ELF-1 (cell line): ENCODE measurements at regions not wholly inside any gene's neighbourhood (a gene's known extent, or its start where the extent isn't known, plus 50 kb on each side); places are given as distances from the start of the nearest gene placed in this dataset.

Experiments used
- DNase-seq: peaks from one replicate; pipeline ENCODE4 v3.0.0-alpha.2; 2016; ENCODE audit warnings: low read depth, low spot score

DNA sequence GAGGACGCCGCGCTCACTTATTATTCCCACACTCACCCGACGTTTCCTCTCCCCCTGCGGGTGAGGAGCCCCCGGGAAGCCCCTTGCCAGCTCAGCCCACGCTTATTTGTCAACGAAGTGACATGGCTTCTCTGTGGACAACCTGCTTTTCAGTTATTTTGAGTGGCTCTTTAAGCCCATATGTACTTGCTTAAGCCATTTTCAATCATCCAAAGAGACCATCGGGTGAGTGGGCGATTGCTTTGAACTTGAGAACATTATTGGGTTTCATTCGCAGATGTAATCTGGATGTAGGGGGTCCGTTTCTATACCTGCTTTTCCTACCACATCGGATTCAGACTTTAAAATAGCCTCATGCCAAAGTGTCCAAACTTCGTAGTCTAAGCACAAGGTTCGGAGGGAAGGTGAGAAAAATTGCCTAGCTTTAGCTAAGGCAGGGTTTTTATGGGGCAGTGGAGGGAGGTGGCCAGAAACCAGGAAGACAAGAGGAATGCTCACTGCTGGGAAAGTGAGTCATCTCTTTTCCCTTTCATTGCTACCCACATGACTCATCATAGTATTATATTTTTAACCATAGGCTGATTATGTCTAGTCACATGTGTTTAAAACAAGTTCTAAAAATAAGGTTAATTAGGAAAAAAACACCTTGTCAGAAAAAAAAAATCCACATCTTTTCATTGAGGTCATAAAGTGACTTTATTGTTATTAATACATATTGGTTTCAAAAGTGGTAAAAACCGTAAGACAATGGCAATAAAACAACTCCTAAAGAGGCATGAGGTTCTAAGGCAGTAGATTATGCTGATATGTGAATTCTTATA lies 773.1 kb upstream of the NR2F2 start:
- peak; percentile 17 for DNase-seq

DNA sequence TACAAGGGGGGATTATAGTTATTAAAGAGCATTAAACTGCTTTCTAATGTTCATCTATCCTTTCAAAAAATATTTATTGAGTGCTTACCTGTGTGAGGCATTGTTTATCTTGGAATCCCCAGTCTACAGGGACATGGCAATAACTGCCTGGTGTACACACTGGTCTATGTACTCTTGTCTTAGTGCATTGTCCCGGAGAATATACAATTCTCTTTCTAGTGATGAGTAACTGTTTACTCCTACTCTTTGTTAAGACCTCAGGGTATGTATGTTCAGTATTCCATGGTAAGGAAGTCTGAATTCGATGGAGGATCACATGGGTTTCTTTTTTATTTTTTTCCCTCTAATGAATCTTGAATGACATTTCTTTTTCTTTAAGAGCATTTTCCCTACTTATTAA lies 772.4 kb upstream of the NR2F2 start:
- DNase-seq: no peak

DNA sequence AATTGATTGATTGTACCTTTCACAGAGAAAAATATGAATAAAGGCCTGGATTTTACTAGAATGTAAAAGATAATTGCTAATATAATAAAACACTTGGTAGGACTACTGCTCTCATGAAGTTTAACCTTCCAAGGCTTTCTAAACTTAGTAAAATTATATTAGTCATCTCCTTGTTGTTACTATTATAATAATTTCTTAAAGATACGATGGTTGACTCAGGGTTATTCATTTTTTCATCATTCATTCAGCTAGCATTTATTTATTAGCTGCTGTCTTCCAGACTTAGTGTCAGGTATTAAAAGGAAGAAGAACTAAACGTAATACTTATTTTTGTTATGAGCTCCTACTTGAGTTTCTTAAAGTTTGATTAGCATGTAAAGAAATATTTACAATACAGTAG lies 771.6 kb upstream of the NR2F2 start:
- no peak for DNase-seq

DNA sequence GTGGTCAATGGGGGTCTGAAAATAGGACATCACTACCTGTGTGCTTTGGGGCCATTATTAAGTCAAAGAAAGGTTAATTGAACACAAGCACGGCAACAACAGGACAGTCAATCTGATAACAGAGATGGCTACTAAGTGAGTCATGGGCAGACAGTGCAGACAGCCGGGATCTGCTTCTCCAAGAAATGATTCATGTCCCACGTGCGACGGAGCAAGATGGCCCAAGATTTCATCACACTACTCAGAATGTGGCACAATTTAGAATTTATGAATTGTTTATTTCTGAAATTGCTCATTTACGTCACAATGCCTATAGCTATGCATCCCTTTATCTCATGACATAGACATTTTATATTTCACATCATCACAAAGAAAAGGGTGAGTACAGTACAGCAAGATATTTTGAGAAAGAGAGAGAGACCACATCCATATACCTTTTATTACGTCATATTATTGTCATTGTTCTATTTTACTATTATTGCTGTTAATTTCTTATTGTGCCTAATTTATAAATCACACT lies 770.6 kb upstream of the NR2F2 start:
- DNase-seq: peak; percentile 28

DNA sequence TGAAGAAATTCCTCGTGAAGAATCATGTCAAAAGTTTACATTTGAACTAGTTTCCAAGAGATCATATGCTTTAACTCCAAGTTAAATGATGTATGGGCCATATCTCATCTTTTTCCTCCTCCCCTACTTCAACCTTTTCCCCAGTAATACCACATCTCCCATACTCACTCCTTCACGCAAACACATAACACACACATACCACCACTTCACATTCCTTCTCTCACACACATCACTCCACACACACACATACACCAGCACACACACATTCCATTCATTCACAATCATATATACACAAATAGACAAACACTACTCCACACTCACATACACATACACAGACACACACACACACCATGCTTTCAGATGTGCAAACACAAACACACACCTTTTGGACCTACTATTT lies 769.0 kb upstream of the NR2F2 start:
- DNase-seq: no peak

DNA sequence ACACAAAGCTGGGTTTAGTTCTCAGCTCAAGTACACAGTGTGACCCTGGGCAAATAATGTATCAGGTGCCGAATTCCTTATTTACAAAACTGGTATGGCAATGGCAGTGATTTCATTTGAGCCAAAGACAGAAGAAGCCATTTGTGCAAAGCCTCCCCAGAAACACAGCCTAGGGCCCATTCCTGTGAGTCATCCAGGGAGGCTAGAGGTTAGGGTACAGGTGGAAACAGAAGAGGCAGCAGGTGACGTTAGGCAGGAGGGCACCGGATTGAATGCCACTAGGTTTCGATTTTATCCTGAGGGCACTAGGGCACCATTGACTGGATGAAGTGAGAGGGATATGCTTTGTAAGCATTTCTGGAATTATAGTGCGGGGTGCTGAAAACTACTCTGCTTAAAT lies 766.9 kb upstream of the NR2F2 start:
- no peak for DNase-seq

DNA sequence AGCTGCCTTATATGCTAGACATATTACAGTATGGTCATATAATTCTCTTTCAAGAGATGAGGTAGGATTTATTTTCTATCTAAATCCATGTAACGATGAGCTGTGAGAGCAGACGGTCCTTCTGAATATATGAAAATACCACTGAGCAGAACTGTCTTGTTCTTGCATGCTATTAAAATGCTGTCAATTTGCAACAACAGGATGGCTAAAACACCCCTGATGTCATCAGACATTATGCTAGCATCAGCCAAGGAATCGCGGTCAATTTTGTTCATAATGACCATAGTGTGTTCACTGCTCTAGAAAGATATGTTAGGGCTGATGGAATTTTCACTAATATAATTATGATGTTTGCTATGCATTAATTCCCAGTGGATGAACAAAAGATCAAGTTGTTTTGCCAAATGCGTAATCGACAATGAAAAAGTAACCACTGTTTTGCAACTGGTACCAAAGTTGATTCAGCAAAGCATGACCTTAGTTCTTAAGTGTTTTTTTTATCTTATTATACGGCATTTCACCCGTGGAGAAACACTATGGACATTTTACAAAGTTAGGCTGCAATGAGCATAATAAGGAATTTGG lies 765.4 kb upstream of the NR2F2 start:
- no peak for DNase-seq

DNA sequence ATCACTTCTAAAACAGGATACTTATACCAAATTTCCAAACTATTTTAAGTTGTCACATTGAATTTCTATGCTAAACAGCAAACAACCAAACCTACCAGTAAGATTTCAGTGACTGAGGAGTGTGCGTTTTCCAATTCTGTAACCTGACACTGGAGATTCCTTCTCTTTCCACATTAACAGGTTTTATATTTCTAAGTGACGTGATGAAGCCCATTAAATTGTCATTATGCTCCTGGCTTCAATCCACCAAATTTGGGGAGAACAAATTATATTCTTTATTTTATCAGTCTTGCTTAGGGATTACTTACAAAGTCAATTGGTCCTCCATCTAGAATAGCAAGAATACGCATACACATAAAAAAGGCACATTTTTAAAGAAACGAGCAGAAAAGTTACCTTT lies 764.8 kb upstream of the NR2F2 start:
- DNase-seq: no peak

DNA sequence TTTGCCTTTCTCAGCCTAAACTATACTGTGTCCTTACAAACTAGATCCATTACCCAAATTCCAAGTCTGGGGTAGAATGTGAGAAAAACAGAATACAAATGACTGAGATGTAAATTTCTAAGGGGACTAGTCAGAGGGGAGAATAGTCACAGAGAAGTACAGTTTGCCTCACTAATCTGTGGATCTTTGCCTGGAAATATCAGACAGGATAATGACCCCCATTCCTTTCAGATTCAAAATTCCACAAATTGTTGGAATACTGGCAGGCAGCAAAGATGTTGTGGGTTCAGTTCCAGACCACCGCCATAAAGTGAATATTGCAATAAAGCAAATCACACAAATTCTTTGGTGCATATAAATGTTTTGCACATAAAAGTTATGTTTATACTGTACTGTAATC lies 762.8 kb upstream of the NR2F2 start:
- DNase-seq: no peak

DNA sequence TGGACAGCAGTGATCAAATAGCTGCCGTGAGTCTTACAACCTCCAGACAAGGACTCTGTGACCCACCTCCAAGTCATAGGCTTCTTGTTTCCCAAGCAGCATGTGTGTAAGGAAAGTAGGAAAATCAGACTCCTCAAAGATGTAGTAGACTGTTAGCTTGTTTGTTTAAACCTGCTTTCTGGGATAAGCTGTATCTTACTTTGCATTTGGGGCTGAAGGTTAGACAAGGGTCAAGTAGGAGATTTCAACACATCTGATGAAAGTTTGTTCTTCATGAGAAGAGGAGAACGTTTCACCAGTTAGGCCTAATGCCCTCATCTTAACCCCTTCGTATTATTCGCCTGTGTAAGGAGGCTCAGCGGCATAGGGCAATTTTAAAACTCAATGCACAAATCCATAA lies 756.4 kb upstream of the NR2F2 start:
- DNase-seq: no peak

DNA sequence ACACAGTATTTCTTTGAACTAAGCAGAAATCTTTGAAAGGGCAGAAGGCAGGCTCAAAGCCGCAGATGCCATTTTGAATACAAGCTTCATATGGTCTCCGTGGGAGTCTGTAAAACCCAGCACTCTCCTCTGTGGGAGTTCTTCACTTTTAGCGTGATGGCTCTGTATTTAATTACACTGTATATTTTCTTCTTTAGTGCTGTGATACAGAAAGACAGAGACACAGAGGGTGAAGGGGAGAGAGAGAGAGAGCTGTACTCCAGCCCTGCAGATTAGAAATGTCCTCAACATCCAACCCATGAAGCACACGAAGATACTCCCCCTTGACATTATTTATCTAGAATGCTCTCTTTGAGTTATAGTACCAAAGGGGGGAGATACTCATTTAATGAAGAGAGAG lies 752.6 kb upstream of the NR2F2 start:
- DNase-seq: no peak

DNA sequence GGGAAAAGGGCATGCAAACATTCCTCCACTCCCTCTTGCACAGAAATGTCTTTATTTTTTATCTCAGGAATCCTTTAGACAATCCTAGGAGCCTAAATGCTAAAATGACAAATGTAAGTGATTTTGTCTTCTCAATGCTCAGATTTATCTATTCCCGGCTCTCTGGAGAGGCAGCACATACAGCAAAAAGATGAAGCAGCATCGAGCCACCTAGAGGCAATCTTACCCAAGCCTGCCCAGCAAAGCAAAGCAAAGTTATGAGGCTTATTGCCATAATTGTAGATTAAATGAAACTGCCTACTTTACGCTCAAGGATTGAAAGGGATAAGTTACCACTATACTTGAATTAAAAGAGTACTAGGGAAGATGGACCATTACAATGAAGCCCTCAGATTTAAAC lies 750.4 kb upstream of the NR2F2 start:
- DNase-seq: no peak

DNA sequence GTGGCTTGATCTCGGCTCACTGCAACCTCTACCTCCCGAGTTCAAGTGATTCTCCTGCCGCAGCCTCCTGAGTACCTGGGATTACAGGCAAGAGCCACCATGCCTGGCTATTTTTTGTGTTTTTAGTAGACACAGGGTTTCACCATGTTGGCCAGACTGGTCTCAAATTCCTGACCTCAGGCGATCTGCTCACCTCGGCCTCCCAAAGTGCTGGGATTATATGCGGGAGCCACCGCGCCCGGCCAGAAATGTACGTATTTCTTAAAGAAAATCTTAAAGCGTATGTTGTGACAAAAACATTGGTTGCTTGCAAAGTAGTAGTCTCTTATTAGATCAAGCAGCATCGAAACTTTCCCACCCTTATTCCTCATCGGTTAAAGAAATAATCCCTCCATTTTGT lies 748.9 kb upstream of the NR2F2 start:
- DNase-seq: peak; percentile 7

DNA sequence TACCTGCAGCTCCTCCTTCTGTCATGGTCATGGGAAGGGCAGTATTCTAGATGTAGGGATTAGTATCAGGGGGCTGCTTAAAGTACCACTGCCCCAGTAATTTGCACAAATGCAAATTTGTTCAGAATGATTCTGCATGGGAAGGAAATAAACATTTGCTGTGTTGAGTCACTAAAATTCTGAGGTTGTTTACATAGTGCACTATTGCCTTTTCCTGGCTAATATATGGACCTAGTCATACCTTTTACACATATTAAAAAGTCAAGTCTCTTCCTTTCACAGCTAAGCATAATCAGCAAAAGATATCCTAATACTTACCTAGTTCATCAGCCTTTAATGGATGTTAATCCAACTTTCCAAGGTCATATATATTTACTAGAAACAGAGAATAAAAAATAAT lies 746.4 kb upstream of the NR2F2 start:
- no peak for DNase-seq

DNA sequence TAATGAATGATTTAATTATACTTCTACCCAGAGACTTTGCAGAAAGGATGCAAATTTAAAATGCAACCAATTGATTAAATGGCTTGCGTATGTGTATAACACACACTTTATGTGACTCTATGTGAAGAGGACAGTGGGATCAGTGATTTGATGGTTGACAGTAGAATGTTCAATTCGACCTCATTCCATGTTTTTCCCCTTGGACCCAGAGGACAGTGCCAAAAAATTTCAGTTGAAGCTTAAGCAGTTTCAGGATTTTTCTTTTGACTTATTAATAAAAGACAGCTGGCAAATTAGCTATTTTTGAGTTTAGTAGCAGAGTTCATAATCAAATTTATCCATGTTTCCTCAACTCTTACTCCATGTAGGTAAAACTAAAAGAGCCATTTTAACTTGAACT lies 742.4 kb upstream of the NR2F2 start:
- DNase-seq: no peak

DNA sequence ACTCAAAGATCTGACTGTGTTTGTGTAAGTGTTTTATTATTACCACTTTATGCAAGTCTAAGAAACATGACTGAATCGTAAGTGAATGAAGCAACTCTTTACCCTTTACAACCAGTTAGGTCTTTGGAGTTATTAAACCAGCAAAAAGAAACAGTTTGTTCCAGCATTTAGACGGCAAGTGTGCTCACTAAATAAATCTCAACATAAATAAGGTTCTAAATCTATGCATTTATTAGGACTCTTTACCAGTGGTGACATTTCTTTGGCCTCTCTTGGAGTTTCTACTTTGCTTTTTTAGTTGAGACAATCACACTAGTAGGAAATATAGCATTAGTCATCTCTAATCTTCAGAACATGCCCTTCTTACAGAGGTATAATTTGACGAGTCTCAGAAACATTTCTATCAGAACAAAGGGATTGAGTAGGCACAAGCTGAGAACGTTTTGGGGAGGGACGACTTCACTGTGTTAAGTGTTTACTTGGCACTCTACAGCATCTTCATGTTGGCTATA lies 739.9 kb upstream of the NR2F2 start:
- DNase-seq: no peak

DNA sequence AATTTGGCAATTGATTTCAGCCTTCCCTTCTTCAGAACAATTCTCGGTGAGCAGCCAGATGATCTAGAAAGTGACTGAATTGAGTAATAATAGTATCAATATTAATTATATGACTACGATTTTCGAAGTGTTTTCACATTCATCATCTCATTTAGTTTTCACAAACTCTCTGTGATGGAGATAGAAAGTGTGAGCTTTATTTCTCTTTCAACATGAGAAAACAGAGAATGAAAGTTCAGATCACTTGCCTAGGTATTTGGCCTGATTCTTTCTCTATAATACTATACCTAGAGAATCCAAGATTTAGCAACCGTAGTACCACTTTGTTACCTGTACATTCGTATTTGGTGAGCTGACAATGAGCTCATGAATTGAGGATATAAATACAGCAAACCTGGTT lies 739.2 kb upstream of the NR2F2 start:
- DNase-seq: no peak

DNA sequence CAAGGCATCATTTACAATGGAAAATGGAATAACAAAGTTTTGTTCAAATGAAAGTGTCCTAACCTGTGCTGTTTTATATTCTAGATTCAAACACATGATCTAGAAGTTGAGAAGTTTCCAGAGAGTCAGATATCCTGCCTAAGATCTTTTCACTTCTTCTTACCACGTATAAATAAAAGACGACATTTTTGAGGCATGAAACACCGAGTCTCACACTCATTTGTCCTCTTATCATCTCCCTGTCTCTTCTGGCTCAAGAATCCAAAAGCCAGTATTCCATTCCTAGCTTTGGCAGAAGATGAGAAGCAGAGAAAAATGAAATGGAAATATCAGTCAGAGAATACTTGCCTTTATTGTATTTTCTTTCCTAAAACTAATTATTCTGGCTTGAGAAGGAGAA lies 738.6 kb upstream of the NR2F2 start:
- no peak for DNase-seq

DNA sequence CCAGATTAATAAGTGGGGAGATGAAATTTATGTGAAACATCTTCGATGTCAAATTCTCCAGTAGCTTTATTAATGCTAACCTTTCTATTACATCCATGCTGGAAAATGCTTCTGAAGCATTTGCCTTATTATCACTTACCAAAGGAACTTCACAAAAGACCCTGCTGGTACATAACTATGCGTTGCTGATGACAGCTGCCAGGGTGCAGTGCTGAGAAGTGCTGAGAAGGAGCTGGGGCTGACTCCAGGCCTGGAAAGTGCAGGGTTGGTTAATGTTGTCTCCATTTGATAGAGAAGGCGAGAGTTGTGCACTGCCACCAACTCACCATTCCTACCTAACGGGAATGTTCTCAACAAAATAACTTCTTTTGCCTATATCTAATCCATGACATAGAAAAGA lies 736.0 kb upstream of the NR2F2 start:
- DNase-seq: no peak

DNA sequence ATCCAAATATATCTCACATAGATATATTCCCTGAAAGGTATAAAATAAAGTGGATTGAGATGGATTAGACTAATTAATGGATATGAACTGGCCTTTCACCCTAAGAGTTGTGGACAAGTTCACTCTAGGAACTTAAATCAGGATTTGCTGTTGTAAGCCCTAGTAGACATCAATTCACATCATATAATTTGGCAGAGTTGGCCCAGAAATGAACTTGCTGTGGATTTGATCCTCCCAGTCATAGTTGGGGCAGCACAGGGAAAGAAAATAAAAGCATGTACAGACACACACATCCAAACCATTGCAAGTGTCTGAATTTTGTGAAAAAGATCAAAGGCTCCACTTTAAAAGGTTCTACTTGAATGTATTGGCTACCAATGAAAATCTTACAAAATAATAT lies 734.7 kb upstream of the NR2F2 start:
- DNase-seq: no peak

DNA sequence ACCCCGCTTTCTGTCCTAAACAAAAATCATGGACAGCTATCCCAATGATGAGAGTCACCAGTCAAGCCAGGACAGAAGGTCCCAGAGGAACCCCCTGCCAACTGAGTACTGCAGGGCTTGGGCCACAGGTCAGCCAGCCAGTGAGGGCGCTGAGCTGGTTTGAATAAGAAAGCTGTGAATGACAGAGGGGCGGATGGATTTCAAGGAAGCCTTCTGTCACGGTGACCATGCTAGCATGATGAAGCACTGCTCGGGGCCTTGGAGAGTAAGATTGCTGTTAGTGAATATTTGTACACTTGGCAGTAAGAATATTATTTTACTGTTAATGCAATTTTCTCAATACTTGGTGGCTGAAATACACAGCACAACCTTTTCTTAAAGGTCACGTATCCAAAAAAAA lies 734.0 kb upstream of the NR2F2 start:
- DNase-seq: peak; percentile 61

DNA sequence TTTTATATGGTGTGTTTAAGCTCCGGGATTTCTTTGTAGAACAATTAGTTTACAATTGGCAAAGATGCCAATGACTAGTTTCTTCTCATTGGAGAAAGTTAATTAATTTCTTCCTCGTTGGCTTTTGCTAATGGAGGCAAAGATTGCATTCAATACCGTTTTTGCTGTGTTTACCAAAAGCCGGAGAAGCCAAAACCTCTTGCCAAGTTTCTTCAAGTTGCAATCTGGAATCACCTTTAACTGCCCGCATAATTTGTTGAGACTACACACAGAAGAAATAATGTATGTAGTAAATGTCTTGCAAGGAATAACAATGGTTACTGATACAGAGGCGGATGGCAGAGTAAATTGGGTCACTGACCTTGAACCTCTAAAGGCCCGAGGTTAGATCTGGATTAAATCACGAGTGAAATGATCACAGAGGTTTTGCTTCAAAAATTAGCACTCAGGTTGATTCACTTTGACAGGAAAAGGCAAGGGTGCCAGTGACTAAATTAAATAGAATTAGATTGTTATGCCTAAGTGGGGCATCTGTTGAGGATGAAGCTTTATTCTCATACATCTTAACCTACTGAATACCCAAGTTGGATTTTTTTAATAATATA lies 732.1 kb upstream of the NR2F2 start:
- DNase-seq: no peak

DNA sequence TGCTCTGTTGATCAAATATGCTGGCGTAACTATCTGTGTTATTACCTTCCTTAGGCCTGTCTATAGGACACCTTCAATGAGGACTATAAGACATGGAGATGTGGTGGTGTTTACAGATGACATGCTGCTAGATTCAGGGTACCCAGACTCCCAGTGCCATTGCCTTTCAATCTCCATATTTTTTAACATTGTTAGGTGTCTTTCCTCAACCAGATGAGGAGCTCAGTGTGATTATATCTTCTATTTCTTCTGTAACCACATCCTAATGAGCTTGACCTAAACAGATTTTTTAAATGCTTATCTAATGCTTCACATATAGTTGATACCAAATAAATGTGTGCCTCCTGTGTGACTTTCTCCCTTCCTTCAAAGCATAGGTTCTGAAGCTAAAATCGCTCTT lies 730.1 kb upstream of the NR2F2 start:
- DNase-seq: no peak
